B cell (primary cell): ENCODE measurements at regions not wholly inside any gene's neighbourhood (a gene's known extent, or its start where the extent isn't known, plus 50 kb on each side); places are given as distances from the start of the nearest gene placed in this dataset.

Experiments used
- ATAC-seq: fragments of 200-7000 bp; cut with Tn5 transposase; one replicate; pipeline ENCODE4 v1.10.0; 2021; ENCODE audit warnings: low read depth, mild to moderate bottlenecking, moderate number of reproducible peaks, moderate library complexity
- CTCF ChIA-PET: fragments of 350-600 bp; sonication (Branson Sonifier 250); formaldehyde crosslinking; loops from one replicate; lab custom pipeline; 2021; ENCODE audit warnings: antibody characterized with exemption, inconsistent platforms; lab: Charles Lee
- POLR2A ChIA-PET: fragments of 350-600 bp; sonication (Branson Sonifier 250); formaldehyde crosslinking; loops from one replicate; lab custom pipeline; 2021; ENCODE audit warnings: antibody characterized with exemption; lab: Charles Lee
- DNase-seq: peaks from one replicate; pipeline ENCODE4 v3.0.0; 2013
- H2AFZ ChIP-seq: 2 replicates; pipeline ENCODE4 v1.6.1; 2012; ENCODE audit warnings: mild to moderate bottlenecking, low read depth, low read length; ENCODE audit not compliant: insufficient read depth, poor library complexity, severe bottlenecking
- H3K27ac ChIP-seq, 2 donors: 1 replicate in 1 of 2; 2 replicates in 1 of 2; pipeline ENCODE4 v1.5.1; 2012 to 2013; ENCODE audit warnings: low read length in 2 of 2, mild to moderate bottlenecking in 2 of 2, moderate library complexity in 1 of 2
- H3K27me3 ChIP-seq, 4 experiments: fragments of 200-600 bp in 1 of 4; sonication (generic) in 1 of 4; replicated peaks in 1 of 4; 1 replicate in 2 of 4; 2 replicates in 2 of 4; pipeline versions ENCODE4 v1.6.1 to v1.7.0; 2013 to 2016; ENCODE audit warnings: low read length in 3 of 4, mild to moderate bottlenecking in 2 of 4, mixed read lengths in 1 of 4, moderate library complexity in 1 of 4; ENCODE audit not compliant: insufficient read depth in 4 of 4, control insufficient read depth in 3 of 4; ENCODE audit errors: control extremely low read depth in 1 of 4
- H3K36me3 ChIP-seq, 2 experiments: replicated peaks in 1 of 2; 1 replicate in 1 of 2; 2 replicates in 1 of 2; pipeline versions ENCODE4 v1.6.1 to v1.7.1; 2013; ENCODE audit warnings: low read length in 1 of 2; ENCODE audit not compliant: insufficient read depth in 2 of 2, control insufficient read depth in 1 of 2; ENCODE audit errors: control extremely low read depth in 1 of 2, extremely low read depth in 1 of 2
- H3K4me1 ChIP-seq, 2 donors: fragments of 200-600 bp in 1 of 2; sonication (generic) in 1 of 2; 1 replicate in 1 of 2; 2 replicates in 1 of 2; pipeline versions ENCODE4 v1.5.1 to v1.6.1; 2013 to 2017; ENCODE audit warnings: low read length in 2 of 2; ENCODE audit not compliant: control insufficient read depth in 2 of 2, insufficient read depth in 2 of 2
- H3K4me2 ChIP-seq: replicated peaks from 2 replicates; pipeline ENCODE3; 2012; ENCODE audit warnings: mild to moderate bottlenecking, low read depth, low read length; ENCODE audit not compliant: poor library complexity, severe bottlenecking
- H3K4me3 ChIP-seq, 5 experiments: fragments of 200-600 bp in 1 of 5; sonication (generic) in 1 of 5; 1 replicate in 3 of 5; 2 replicates in 2 of 5; pipeline versions ENCODE4 v1.5.1 to v1.7.0; 2011 to 2016; ENCODE audit warnings: low read length in 4 of 5, mild to moderate bottlenecking in 4 of 5, low read depth in 2 of 5, control low read depth in 1 of 5, moderate library complexity in 1 of 5; ENCODE audit not compliant: insufficient read depth in 1 of 5; ENCODE audit errors: control extremely low read depth in 1 of 5, extremely low read depth in 1 of 5
- H3K79me2 ChIP-seq: fragments of 200-600 bp; sonication (generic); one replicate; pipeline ENCODE4 v1.6.0; 2016; ENCODE audit warnings: low read length; ENCODE audit not compliant: control insufficient read depth, insufficient read depth
- H3K9ac ChIP-seq: fragments of 200-600 bp; sonication (generic); 2 replicates; pipeline ENCODE4 v1.6.1; 2017; ENCODE audit warnings: mild to moderate bottlenecking, low read length, moderate library complexity
- H3K9me3 ChIP-seq, 3 donors: one replicate each; pipeline versions ENCODE4 v1.6.1 to v1.7.1; 2013; ENCODE audit warnings: low read length in 2 of 3; ENCODE audit not compliant: control insufficient read depth in 2 of 3, insufficient read depth in 1 of 3; ENCODE audit errors: control extremely low read depth in 1 of 3
- H4K20me1 ChIP-seq: 2 replicates; pipeline ENCODE4 v1.6.0; 2012; ENCODE audit warnings: mild to moderate bottlenecking, low read length; ENCODE audit not compliant: insufficient read depth, control insufficient read depth, poor library complexity, severe bottlenecking
- H3K27ac Mint-ChIP-seq: one replicate; pipeline ENCODE4 v1.8.0; 2021; ENCODE audit warnings: mixed read lengths
- H3K27me3 Mint-ChIP-seq: one replicate; pipeline ENCODE4 v1.8.0; 2021; ENCODE audit warnings: mixed read lengths
- H3K4me1 Mint-ChIP-seq: one replicate; pipeline ENCODE4 v1.8.0; 2021; ENCODE audit warnings: mixed read lengths
- H3K4me3 Mint-ChIP-seq: one replicate; pipeline ENCODE4 v1.8.0; 2021; ENCODE audit warnings: mixed read lengths
- H3K9me3 Mint-ChIP-seq: one replicate; pipeline ENCODE4 v1.8.0; 2022; ENCODE audit warnings: mixed read lengths; ENCODE audit not compliant: insufficient read depth
- EZH2 ChIP-seq: IDR thresholded peaks from 2 replicates; pipeline ENCODE4 v1.6.1; 2012; ENCODE audit warnings: borderline replicate concordance, low read depth, mild to moderate bottlenecking, moderate library complexity, low read length; ENCODE audit not compliant: insufficient read depth, poor library complexity, severe bottlenecking
- WGBS: methylation state at CpG from one replicate; pipeline ENCODE4 v1.1.5; 2013; ENCODE audit warnings: missing lambda C conversion rate; ENCODE audit not compliant: insufficient coverage; 5-methylcytosine and 5-hydroxymethylcytosine counted together
- intact Hi-C: fragments of 100-400 bp; cut with micrococcal nuclease; formaldehyde crosslinking; loops from one replicate; pipeline ENCODE4 v1.10.0; 2022
- TF ChIP-seq, protein P1 (sequence below): fragments of 200-600 bp; IDR thresholded peaks from one replicate; pipeline ENCODE4 v1.8.0; 2022; ENCODE audit warnings: antibody characterized with exemption, mild to moderate bottlenecking

DNA sequence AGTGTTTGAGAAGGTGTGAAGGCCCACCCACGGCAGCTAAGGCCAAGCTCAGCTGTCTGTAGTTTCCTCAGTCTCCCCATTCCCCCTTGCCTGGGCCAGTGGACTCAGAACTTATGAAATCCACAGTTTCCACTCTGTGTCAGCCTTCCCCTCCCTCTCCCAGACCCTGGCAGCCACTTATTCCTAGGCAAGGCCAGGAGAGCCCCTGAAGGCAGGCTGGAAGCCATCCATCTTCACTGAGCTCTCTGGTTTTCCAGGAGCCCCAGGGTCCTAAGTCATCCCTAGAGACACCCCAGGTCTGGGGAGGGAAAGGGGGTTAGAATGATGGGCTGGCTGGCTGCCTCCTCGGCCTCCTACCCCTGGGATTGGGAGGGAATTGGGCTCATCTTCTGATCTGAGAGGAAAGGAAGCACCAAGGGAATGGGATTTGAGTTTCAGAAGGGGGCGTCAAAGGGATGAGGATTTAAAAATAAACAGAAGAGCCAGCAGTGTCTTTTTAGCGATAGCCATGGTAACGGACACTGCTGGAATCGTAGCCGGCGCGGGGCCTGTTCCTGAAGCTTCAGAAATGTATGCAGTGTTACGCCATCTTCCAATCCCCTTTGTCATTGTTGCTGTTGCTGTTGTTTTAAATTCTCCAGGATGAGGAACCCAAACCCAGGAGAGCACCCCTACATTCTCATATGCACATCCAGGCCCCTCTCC is 561.1 kb upstream of the CADM1 start:
- CTCF ChIA-PET: no interaction called here
- intact Hi-C loops: no loop called here

DNA sequence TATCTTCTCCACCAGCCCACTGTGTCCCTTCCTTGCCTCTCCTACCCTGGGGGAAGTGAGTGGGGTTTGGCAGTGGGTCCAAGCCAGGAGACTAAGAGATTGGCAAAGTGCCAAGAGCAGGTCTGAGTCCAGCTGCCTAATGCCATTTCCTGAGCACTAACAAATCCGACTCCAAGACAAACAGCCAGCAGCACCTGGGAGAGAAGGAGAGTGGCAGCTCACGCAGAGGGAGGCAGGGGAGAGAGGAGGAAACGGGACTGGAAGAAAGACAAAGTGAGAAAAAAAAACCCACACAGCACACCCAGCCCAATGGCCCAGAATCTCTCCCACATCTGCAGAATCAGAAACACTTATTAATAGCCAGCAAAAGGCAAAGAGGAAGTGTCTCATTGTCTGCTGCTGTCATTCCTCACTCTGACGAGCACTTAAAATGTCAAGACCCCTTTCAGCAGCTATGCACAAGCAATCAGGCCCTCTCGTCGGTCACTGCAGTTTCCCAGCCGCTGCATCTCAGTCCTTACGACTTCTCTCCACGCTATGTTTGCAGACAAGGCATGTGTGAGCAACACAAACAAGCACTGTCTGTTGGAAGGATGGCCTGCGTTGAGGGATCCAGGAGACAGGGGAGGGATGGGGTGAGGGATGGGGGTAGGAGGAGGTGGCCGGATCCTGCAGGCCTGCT is 558.4 kb upstream of the CADM1 start:
- POLR2A ChIA-PET: no interaction called here
- no peaks in the 10 kb centered on the region for H3K36me3 ChIP-seq
- Mint-ChIP-seq H3K27ac (no peak overlapping the region), H3K4me1 (peaks cover 1% of the 10 kb centered on the region), H3K9me3 (no peaks in the 10 kb centered on the region), H3K4me3 (no peak overlapping the region), H3K27me3 (peaks cover 9% of the 10 kb centered on the region)
- no peak overlapping the region for H3K4me3 ChIP-seq
- DNase-seq: no peak
- no peaks in the 10 kb centered on the region for H3K27me3 ChIP-seq
- H3K9ac ChIP-seq: no peak overlapping the region
- no peak overlapping the region for H2AFZ ChIP-seq
- 34% methylated on average over 6 of the region's 11 CpGs for WGBS
- no peak for ATAC-seq
- H3K27ac ChIP-seq: no peak overlapping the region
- no peaks in the 10 kb centered on the region for H3K79me2 ChIP-seq
- intact Hi-C loops: no loop called here
- peaks cover 0 to 3% (median 0%) of the 10 kb centered on the region in 3 donors for H3K9me3 ChIP-seq
- H4K20me1 ChIP-seq: no peaks in the 10 kb centered on the region
- CTCF ChIA-PET: no interaction called here
- H3K4me1 ChIP-seq: no peaks in the 10 kb centered on the region
- H3K4me2 ChIP-seq: no peak overlapping the region
- TF ChIP-seq EZH2: no peak
- TF ChIP-seq, protein P1, sequence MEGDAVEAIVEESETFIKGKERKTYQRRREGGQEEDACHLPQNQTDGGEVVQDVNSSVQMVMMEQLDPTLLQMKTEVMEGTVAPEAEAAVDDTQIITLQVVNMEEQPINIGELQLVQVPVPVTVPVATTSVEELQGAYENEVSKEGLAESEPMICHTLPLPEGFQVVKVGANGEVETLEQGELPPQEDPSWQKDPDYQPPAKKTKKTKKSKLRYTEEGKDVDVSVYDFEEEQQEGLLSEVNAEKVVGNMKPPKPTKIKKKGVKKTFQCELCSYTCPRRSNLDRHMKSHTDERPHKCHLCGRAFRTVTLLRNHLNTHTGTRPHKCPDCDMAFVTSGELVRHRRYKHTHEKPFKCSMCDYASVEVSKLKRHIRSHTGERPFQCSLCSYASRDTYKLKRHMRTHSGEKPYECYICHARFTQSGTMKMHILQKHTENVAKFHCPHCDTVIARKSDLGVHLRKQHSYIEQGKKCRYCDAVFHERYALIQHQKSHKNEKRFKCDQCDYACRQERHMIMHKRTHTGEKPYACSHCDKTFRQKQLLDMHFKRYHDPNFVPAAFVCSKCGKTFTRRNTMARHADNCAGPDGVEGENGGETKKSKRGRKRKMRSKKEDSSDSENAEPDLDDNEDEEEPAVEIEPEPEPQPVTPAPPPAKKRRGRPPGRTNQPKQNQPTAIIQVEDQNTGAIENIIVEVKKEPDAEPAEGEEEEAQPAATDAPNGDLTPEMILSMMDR: no peak

More for the DNA sequence above, 561.1 kb upstream of the CADM1 start:
- H2AFZ ChIP-seq: no peak overlapping the region
- no peaks in the 10 kb centered on the region for H3K4me1 ChIP-seq
- no peaks in the 10 kb centered on the region for H3K9me3 Mint-ChIP-seq
- peaks cover under 1% of the 10 kb centered on the region for H3K27me3 Mint-ChIP-seq
- H3K4me3 ChIP-seq: no peak overlapping the region
- H3K36me3 ChIP-seq: no peaks in the 10 kb centered on the region
- H3K9me3 ChIP-seq: peaks cover 0 to 3% (median 0%) of the 10 kb centered on the region in 3 donors
- H3K79me2 ChIP-seq: no peaks in the 10 kb centered on the region
- no peak overlapping the region for H3K27ac Mint-ChIP-seq
- 79% methylated on average over 4 of the region's 10 CpGs for WGBS
- no peak overlapping the region for H3K9ac ChIP-seq
- no peak overlapping the region for H3K27ac ChIP-seq
- H3K27me3 ChIP-seq: no peaks in the 10 kb centered on the region
- H4K20me1 ChIP-seq: no peaks in the 10 kb centered on the region
- ATAC-seq: no peak
- H3K4me3 Mint-ChIP-seq: no peak overlapping the region
- peaks cover 1% of the 10 kb centered on the region for H3K4me1 Mint-ChIP-seq
- no peak overlapping the region for H3K4me2 ChIP-seq
- TF ChIP-seq, protein P1: no peak
- TF ChIP-seq EZH2: no peak
- no peak for DNase-seq
- POLR2A ChIA-PET: no interaction called here
